Right lobe of liver (tissue), 6 donors: ENCODE measurements at regions not wholly inside any gene's neighbourhood (a gene's known extent, or its start where the extent isn't known, plus 50 kb on each side); places are given as distances from the start of the nearest gene placed in this dataset.

Source experiments
- ATAC-seq, 4 donors: fragments of 200-7000 bp; cut with Tn5 transposase; one replicate each; pipeline ENCODE4 v1.9.1; 2020; ENCODE audit warnings: mild to moderate bottlenecking in 4 of 4, moderate library complexity in 4 of 4
- DNase-seq, 3 donors: peaks; one replicate each; pipeline ENCODE4 v3.0.0-alpha.2; 2020
- H3K27ac ChIP-seq, 3 donors: fragments of 200-600 bp; one replicate each; pipeline ENCODE4 v1.8.0; 2022
- H3K27me3 ChIP-seq, 2 donors: fragments of 200-600 bp; one replicate each; pipeline ENCODE4 v1.8.0; 2022
- H3K36me3 ChIP-seq, 4 donors: fragments of 200-600 bp; sonication (generic) in 1 of 4; one replicate each; pipeline versions ENCODE4 v1.5.1 to v1.8.0; 2017 to 2022; ENCODE audit warnings: control low read depth in 1 of 4
- H3K4me1 ChIP-seq, 4 donors: fragments of 200-600 bp; sonication (generic) in 1 of 4; one replicate each; pipeline versions ENCODE4 v1.5.1 to v1.8.0; 2017 to 2022; ENCODE audit warnings: control low read depth in 1 of 4
- H3K4me3 ChIP-seq, 3 donors: fragments of 200-600 bp; one replicate each; pipeline ENCODE4 v1.8.0; 2022
- H3K9me3 ChIP-seq, 4 donors: fragments of 200-600 bp; sonication (generic) in 1 of 4; one replicate each; pipeline versions ENCODE4 v1.5.1 to v1.8.0; 2017 to 2022; ENCODE audit warnings: control low read depth in 1 of 4
- CTCF ChIP-seq, 4 donors: fragments of 200-600 bp in 3 of 4; fragments of 450-650 bp in 1 of 4; IDR thresholded peaks; one replicate each; pipeline versions ENCODE4 v1.5.1 to v1.8.0; 2016 to 2022; ENCODE audit warnings: antibody characterized with exemption in 4 of 4, mild to moderate bottlenecking in 2 of 4
- POLR2A ChIP-seq: fragments of 450-650 bp; IDR thresholded peaks from one replicate; pipeline ENCODE4 v1.6.1; 2017; ENCODE audit warnings: antibody characterized with exemption, mild to moderate bottlenecking
- WGBS: methylation state at CpG from one replicate; pipeline ENCODE4 v1.1.6; 2018; ENCODE audit warnings: low coverage, low lambda C conversion rate; ENCODE audit not compliant: insufficient coverage; ENCODE audit errors: missing lambda C conversion rate; 5-methylcytosine and 5-hydroxymethylcytosine counted together
- intact Hi-C, 2 donors: fragments of 100-400 bp; cut with DNase I; formaldehyde crosslinking; loops; one replicate each; pipeline versions ENCODE4 v1.11.2 to v1.14.1; 2022
- donor health status: DM: no; HTN: yes; CAD: no.
- donor health status: DM: no; HTN: no; CAD: no.
- donor health status: DM: no; HTN: no; CAD: no.
- donor health status: DM: no; HTN: yes; CAD: no.
- donor health status: DM: no; HTN: yes; CAD: no.

GRCh38 chr6:154914288-154914687 lies 80.8 kb upstream of the TIAM2 start:
- no peaks in the 10 kb centered on the region for H3K4me1 ChIP-seq
- 71% methylated on average over 4 of the region's 4 CpGs for WGBS
- DNase-seq (no peak), ATAC-seq (no peak)
- H3K4me3 ChIP-seq = no peak overlapping the region
- no peaks in the 10 kb centered on the region for H3K9me3 ChIP-seq
- intact Hi-C loops = no loop called here
- H3K27me3 ChIP-seq = no peaks in the 10 kb centered on the region
- no peak overlapping the region for H3K27ac ChIP-seq
- TF ChIP-seq CTCF (IDR thresholded peaks at IDR 0.05) (no peak), POLR2A (no peak)
- H3K36me3 ChIP-seq = no peaks in the 10 kb centered on the region

- no peaks in the 10 kb centered on the region for H3K4me1 ChIP-seq
- H3K27ac ChIP-seq = no peak overlapping the region
- H3K36me3 ChIP-seq = no peaks in the 10 kb centered on the region
- TF ChIP-seq CTCF (IDR thresholded peaks at IDR 0.05) = no peak
- TF ChIP-seq POLR2A = no peak
- 72% methylated on average over 2 of the region's 5 CpGs for WGBS
- DNase-seq (no peak), ATAC-seq (no peak)
- no peaks in the 10 kb centered on the region for H3K27me3 ChIP-seq
- no peaks in the 10 kb centered on the region for H3K9me3 ChIP-seq
- H3K4me3 ChIP-seq = no peak overlapping the region
- intact Hi-C loops = no loop called here
Observed at GRCh38 chr6:154916857-154917256, 78.3 kb upstream of the TIAM2 start.

GRCh38 chr6:154917941-154918340 lies 77.2 kb upstream of the TIAM2 start:
- Histone ChIP-seq H3K4me3 (no peak overlapping the region), H3K27ac (no peak overlapping the region), H3K4me1 (no peaks in the 10 kb centered on the region), H3K9me3 (no peaks in the 10 kb centered on the region), H3K27me3 (no peaks in the 10 kb centered on the region), H3K36me3 (no peaks in the 10 kb centered on the region)
- intact Hi-C loops = no loop called here
- no peak for TF ChIP-seq POLR2A
- TF ChIP-seq CTCF (IDR thresholded peaks at IDR 0.05) = no peak
- no peak for DNase-seq
- 90% methylated on average over 6 of the region's 7 CpGs for WGBS
- ATAC-seq = no peak

- TF ChIP-seq CTCF (IDR thresholded peaks at IDR 0.05) (no peak), POLR2A (no peak)
- 100% methylated on average over 2 of the region's 5 CpGs for WGBS
- H3K27ac ChIP-seq = no peak overlapping the region
- no peaks in the 10 kb centered on the region for H3K9me3 ChIP-seq
- no peak for DNase-seq
- no peak for ATAC-seq
- intact Hi-C loops = loop anchor here in 1 of 2 donors (10.0 kb wide), 1 partner anchor 255 kb away; no protein-coding TSS in a partner anchor
- no peak overlapping the region for H3K4me3 ChIP-seq
- H3K27me3 ChIP-seq = no peaks in the 10 kb centered on the region
- no peaks in the 10 kb centered on the region for H3K4me1 ChIP-seq
- H3K36me3 ChIP-seq = no peaks in the 10 kb centered on the region
Observed at GRCh38 chr6:154919806-154920205, 75.3 kb upstream of the TIAM2 start.
